Retinal pigment epithelial cell (primary cell): ENCODE measurements at regions not wholly inside any gene's neighbourhood (a gene's known extent, or its start where the extent isn't known, plus 50 kb on each side); places are given as distances from the start of the nearest gene placed in this dataset.
"Not testable (repeated sequence)": the region's sequence is repeated elsewhere in the genome, so short reads cannot be mapped to it uniquely, and the experiment has no call there.

ENCODE experiments used
- DNase-seq: peaks from one replicate; pipeline ENCODE4 v3.0.0-alpha.2; 2010; ENCODE audit warnings: low read depth
- H3K4me3 ChIP-seq: 2 replicates; pipeline ENCODE4 v1.5.1; 2011; ENCODE audit warnings: mild to moderate bottlenecking, low read length, control low read depth, moderate library complexity

GRCh38 chr16:16448423-16448822 lies 69.5 kb downstream of the NPIPA7 start:
- H3K4me3 ChIP-seq, DNase-seq: not testable (repeated sequence)

- H3K4me3 ChIP-seq, DNase-seq: not testable (repeated sequence)
These were observed 70.8 kb downstream of the NPIPA7 start for GRCh38 chr16:16449712-16450237.

GRCh38 chr16:16451721-16452410 lies 72.9 kb downstream of the NPIPA7 start:
- DNase-seq, H3K4me3 ChIP-seq: not testable (repeated sequence)

GRCh38 chr16:16458579-16458978 lies 79.6 kb downstream of the NPIPA7 start:
- H3K4me3 ChIP-seq, DNase-seq: not testable (repeated sequence)

GRCh38 chr16:16463792-16464191 lies 84.9 kb downstream of the NPIPA7 start:
- H3K4me3 ChIP-seq, DNase-seq: not testable (repeated sequence)

- H3K4me3 ChIP-seq, DNase-seq: not testable (repeated sequence)
These were observed 110.0 kb downstream of the NPIPA7 start for GRCh38 chr16:16488919-16489318.

- H3K4me3 ChIP-seq, DNase-seq: not testable (repeated sequence)
These were observed 110.5 kb downstream of the NPIPA7 start for GRCh38 chr16:16489466-16489865.

GRCh38 chr16:16494114-16494513 lies 115.2 kb downstream of the NPIPA7 start:
- not testable (repeated sequence) for DNase-seq, H3K4me3 ChIP-seq

GRCh38 chr16:16494998-16495397 lies 116.1 kb downstream of the NPIPA7 start:
- not testable (repeated sequence) for H3K4me3 ChIP-seq, DNase-seq

- not testable (repeated sequence) for DNase-seq, H3K4me3 ChIP-seq
These were observed 120.9 kb downstream of the NPIPA7 start for GRCh38 chr16:16499875-16500274.

- DNase-seq, H3K4me3 ChIP-seq: not testable (repeated sequence)
These were observed 128.1 kb downstream of the NPIPA7 start for GRCh38 chr16:16507041-16507440.

GRCh38 chr16:16508344-16508743 lies 129.4 kb downstream of the NPIPA7 start:
- not testable (repeated sequence) for H3K4me3 ChIP-seq, DNase-seq

GRCh38 chr16:16519395-16519794 lies 140.5 kb downstream of the NPIPA7 start:
- not testable (repeated sequence) for H3K4me3 ChIP-seq, DNase-seq

GRCh38 chr16:16521239-16522002 lies 142.5 kb downstream of the NPIPA7 start:
- DNase-seq, H3K4me3 ChIP-seq: not testable (repeated sequence)

- not testable (repeated sequence) for H3K4me3 ChIP-seq, DNase-seq
These were observed 148.1 kb downstream of the NPIPA7 start for GRCh38 chr16:16526998-16527397.

GRCh38 chr16:16530744-16531143 lies 151.8 kb downstream of the NPIPA7 start:
- not testable (repeated sequence) for DNase-seq, H3K4me3 ChIP-seq

- H3K4me3 ChIP-seq, DNase-seq: not testable (repeated sequence)
These were observed 156.6 kb downstream of the NPIPA7 start for GRCh38 chr16:16535565-16535964.

GRCh38 chr16:16536151-16536550 lies 157.2 kb downstream of the NPIPA7 start:
- not testable (repeated sequence) for DNase-seq, H3K4me3 ChIP-seq

GRCh38 chr16:16549710-16550109 lies 170.8 kb downstream of the NPIPA7 start:
- not testable (repeated sequence) for H3K4me3 ChIP-seq, DNase-seq

- not testable (repeated sequence) for DNase-seq, H3K4me3 ChIP-seq
These were observed 171.9 kb downstream of the NPIPA7 start for GRCh38 chr16:16550824-16551223.
